Hematopoietic multipotent progenitor cell treated with erythropoietin and hydrocortisone succinate and interleukin-3 and kit ligand, for 15 days (in vitro differentiated cells): ENCODE measurements at regions not wholly inside any gene's neighbourhood (a gene's known extent, or its start where the extent isn't known, plus 50 kb on each side); places are given as distances from the start of the nearest gene placed in this dataset.

Source experiments
- DNase-seq: peaks from one replicate; pipeline ENCODE4 v3.0.0-alpha.2; 2015; ENCODE audit warnings: low spot score

GRCh38 chr4:54545663-54546424, 111.9 kb upstream of the KIT start:
- DNase-seq = no peak

DNA sequence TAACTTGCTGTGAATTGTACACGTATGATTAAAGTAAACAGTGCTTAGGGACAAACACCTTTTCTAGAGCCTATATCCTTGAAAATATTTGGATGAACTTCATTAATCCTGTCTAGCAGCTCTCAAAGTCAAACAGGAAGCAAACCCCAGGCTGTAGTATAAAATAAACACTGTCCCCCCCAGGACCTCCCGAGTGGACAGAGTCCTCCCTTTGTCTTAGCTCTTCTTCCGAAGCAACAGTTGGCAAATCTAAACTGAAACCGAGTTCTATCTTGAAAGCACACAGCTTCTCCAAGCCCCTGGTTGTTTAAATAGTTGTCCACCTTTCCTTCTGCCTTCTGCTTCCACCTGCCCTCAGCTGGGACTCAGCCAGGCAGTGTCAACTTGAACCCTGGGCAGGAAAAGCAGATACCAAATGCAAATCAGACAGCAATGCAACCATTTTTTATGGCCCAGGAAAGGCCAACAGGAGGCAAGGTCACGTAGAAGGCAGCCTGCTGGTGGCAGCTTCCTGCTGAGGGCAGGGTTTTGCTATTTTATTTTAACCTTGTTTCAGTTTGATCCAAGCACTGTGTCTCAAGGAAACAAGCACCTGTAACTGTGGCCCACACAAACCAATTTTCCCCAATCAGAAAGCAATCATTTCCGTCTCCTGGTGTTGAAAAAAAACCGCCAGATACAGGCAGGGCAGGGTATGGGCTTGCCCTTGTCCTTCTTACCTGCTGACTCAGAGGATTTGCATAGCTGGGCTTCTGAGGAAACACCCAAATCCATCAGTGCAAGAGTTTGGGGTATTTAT, 110.3 kb upstream of the KIT start:
- no peak for DNase-seq

GRCh38 chr4:54548098-54548620, 109.6 kb upstream of the KIT start:
- DNase-seq = no peak

DNA sequence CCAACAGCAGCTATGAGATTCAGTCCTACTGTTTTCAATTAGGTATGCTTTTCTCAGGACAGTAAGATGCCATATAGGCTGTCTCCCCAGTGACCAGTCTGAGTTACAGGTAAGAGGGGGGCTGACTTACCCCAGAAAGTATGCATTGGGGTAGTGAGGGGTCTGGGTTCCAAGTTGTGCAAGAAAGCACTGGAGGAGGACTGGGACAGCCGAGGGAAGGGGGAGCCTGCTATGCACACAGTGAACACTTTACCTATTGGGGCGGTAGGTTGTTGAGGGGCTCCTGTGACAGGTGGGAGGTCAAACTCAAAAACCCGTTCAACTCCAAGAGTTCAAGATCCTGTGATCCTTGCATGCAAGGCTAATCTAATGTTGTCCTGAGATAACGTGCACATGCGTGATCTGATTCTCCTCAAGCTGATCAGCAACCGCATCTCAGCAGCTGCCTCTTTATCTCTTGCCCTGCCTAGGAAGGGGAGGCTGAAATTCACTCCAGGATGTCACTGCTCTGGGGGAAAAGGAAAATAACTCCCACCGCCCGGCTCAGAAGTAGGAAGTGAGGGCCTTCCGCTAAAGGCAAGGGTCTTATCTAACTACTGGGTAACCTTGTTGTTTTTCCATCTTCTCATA, 108.8 kb upstream of the KIT start:
- no peak for DNase-seq

GRCh38 chr4:54550395-54551171, 107.2 kb upstream of the KIT start:
- DNase-seq = no peak

- DNase-seq = no peak
These were observed 104.8 kb upstream of the KIT start for GRCh38 chr4:54553001-54553400.

DNA sequence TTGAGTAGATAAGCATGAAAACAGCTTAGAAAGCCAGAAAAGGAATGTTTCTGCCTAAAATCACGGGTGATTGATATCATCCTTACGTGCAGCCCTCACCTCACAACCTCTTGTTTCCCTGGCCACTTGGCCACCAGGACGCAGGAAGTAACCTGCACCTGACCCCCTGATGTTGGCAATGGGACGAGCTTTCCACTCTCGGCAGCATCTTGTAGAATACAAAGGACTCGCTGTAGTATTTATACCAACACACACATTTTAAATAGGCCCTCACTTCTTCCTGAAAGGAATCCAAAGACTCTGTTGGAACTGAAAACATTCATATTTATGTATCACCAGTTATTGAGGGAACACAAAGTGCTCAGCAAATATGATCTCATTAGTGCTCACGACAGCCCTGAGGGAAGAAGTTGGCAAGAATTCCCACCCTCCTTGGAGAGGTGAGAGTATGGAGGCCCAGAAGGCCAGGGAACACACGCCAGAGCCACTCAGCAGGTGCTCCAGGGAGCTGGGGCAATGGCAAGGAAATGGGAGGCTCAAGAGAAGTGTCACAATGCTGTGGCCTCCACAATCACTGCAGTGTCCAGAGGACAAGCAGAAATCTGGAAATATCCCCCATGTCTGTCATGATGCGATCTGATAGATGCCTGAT, 103.3 kb upstream of the KIT start:
- no peak for DNase-seq

DNA sequence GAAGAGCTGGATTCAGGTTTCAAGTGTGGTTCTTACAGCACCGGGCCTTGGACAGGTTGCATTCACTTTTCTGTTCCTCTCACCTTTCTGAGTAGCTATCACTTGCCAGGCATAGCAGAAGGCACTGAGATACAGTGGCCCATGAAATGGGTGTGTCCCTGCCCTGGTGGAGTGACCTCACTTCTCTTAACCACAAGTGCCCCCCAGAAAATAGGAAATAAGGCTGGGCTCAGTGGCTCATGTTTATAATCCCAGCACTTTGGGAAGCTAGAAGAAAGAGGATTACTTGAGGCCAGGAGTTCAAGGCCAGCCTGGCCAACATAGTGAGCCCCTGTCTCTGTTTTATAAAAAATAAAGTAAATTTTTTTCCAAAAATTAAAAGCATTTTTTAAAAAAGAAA, 101.7 kb upstream of the KIT start:
- no peak for DNase-seq

GRCh38 chr4:54556587-54556986, 101.2 kb upstream of the KIT start:
- no peak for DNase-seq

- no peak for DNase-seq
These were observed 98.7 kb upstream of the KIT start for GRCh38 chr4:54558889-54559677.

- no peak for DNase-seq
These were observed 97.2 kb upstream of the KIT start for GRCh38 chr4:54560513-54560912.

DNA sequence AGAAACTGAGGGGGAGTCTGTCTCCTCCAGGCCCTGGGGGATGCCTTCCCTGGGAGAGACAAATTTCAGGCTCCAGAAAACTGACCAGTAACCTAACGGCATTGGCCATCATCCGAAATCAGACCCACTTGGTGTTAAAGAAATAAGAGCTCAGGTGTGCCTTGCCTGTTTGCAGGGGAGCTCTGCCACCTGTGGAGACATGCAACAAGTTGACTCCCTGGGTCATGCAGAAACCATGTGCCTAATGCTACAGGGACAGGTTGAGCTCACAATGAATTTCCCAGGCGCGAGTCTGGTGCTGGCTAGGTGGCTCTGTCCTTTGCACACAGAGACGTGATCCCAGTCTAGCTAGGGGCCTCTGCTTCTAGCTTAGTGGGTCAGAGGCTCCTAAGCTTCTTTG, 95.8 kb upstream of the KIT start:
- DNase-seq = no peak

DNA sequence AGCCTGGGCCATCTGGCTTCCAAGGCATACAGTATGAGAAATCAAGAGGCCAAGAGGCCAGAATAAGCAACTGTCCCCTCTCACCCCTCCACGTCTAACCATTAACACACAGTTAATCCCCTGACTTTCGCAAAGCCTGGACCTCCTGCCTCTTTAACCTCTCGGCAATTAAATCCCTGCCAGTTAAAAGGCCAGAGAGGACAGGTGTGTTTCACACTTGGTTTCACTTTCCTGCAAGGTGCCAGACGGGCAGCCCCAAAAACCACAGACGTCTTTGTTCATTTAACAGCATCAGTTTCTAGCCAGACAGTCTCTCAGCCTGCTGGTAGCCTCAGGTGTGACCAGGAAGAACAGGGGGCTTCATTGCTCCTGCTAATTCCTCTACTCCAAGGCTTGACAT, 91.1 kb upstream of the KIT start:
- DNase-seq = no peak

- DNase-seq = no peak
These were observed 90.4 kb upstream of the KIT start for GRCh38 chr4:54567327-54567726.

DNA sequence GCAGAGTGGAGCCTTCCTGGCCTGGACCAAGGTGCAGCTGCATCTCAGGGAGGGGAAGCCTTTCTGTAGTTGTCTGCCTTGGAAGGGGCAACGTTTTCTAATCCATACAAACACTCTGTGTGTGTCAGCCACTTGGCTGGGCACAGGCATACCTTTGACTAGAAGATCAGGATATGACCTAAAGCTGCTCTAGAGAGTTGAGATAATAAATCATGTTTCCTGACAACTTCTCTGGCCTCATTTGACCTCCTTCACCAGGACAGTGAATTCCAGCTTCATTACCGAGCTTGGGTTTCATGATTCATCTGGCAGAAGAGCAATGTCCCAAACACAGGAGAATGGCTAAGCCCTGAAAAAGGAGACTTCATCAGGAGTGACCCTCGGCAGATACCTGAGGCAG, 89.6 kb upstream of the KIT start:
- no peak for DNase-seq

DNA sequence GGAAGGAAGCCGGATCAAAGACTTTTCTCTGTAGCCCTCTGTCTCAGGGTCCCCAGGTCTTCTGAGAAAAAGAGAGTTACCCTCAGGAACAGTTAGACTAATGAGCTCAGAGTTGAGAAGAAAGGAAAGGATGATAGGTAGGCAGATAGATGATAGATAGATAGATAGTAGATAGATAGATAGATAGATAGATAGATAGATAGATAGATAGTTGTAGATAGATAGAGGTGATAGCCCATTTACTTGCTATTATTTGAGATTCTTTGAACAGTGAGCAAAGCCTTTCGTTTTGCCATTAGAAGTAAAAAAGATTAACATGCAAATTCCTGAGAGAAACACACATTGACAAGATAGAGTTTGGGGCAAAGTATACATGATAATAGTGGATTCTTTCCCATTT, 86.9 kb upstream of the KIT start:
- no peak for DNase-seq

DNA sequence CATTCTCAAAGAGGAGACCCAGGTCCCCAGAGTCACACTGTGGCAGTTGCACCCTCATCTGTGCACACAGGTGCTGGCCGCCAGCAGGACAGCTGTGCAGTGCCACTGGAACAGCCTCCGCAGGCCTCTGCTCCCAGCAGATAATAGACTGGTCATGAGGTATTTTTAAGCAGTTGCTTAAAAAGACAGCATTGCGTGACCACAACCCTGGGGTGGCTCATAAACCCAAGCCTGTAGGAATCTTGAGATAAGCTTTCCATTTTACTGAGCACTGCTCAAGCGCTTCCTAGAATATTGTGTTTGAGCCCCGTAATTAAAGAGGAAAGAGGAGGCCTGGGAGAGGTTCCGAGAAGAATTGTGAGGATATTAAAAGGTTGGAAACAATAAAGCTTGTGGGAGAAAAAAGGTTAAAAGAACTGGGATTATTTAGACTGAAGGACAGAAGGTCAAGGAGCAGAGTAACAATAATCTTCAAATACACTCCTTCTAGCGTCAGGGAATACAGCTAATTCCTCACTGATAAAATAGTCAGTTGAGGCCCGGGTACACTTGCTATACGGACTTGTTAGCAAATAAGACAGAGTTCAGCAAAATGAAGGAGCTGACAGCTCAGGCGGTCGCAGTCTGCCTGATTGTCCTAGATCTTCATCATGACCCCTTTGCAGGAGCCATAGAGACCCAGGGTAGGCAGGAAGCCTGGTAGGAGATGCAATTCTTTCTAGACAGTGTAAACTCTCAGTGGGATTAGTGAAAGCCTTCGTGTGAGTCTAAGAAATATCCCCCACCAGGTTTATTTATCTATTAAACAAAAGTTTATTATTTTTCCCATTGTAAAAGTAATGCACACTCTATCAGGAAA, 86.2 kb upstream of the KIT start:
- DNase-seq = peak; percentile 53

DNA sequence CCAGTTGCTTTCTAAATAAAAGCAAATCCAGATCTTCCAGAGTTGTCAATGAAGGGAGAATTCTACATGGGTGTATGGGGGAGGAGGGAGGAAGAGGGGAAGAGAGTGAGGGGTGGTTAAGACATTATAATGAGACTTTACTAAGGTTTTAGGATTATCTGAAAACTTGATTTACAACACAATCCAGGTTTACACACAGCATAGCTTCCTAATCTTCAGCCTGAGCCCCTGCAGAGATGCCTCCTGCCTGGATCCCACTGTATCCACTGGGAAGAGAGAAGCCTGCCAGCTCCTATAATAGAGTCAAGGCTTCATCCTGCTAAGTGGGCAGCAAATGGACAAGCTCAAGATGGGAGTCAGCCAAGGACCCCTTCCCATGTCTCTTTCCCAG, 85.6 kb upstream of the KIT start:
- DNase-seq = no peak

GRCh38 chr4:54574500-54574899, 83.3 kb upstream of the KIT start:
- no peak for DNase-seq

- no peak for DNase-seq
These were observed 81.8 kb upstream of the KIT start for GRCh38 chr4:54575919-54576318.
